Endothelial cell of hepatic sinusoid (primary cell): ENCODE measurements at regions not wholly inside any gene's neighbourhood (a gene's known extent, or its start where the extent isn't known, plus 50 kb on each side); places are given as distances from the start of the nearest gene placed in this dataset.
"Not testable (repeated sequence)": the region's sequence is repeated elsewhere in the genome, so short reads cannot be mapped to it uniquely, and the experiment has no call there.

Source experiments
- in situ Hi-C: cut with HindIII; loops from 2 replicates; pipeline ENCODE4 v1.10.0; 2017; ENCODE audit warnings: low sequenced_read_pairs

DNA sequence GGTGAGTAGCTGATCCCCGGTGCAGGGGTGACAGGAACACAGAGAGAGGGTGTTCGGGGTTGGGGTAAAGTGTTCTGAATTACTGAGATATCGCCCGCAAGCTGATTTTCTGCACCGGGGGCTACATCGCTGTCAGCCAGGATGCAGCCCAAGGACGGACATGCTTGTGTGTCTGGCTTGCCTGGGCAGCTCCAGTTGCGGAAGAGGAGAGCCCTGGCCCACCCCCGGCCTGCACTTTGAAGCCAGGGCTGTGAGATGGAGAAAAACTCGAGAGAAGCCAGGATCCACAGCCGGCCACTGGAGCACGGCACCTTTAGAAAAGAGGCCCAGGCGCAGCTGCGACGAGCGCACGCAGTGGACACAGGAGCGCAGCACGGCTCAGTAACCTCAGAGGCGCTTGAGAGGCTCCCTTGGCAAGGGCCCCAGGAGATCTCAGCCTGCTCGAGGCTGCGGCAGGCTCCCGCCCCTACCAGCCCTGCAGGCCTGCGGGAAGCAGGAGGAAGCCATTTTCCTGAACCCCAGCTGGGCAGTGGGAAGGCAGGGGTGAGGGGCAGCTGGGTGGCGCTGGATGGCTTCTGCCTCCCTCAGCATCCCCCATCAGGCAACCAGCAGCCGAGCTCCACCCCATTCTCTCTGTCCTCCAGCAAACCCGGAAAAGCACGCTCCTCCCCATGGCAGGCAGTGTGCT, 59.2 kb downstream of the C9orf50 start:
- in situ Hi-C loops = no loop called here

DNA sequence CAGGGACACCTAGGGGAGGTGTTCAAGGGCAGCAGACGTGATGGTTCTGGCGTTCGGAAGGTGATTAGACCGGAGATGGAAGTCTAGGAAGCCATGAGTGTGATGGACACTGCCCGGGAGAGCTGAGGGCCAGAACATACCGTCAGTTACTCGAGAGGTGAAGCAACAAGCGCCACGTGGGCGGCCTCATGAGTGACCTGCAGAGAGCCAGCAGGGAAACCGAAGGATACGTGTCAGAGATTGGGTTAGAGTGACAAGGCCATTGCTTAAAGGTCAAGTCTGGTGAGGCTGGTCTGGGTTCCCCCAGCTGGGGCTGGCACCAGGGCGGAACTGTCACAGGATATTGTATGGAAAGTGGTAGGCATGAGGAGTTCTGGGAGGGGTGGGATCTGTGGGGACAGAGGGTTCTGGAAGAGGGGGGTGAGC, 60.0 kb downstream of the C9orf50 start:
- in situ Hi-C loops = no loop called here

DNA sequence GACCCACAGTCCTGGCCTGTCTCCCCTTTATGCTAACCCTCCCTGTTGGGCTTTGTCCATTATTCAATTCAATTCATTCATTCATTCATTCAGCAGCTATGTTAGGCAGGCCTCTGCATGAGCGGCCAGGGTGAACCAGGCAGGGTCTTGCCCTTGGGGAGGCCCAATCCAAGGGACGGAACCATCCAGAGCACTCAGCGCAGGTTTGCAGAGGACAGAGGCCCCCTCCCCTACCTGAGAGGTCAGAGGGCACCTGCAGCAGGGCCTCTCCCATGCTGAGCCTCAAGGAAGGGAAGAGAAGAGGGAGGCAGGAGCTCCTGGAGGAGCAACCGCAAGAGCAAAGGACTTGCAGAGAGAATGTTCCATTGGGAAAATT, 61.4 kb downstream of the C9orf50 start:
- in situ Hi-C loops = no loop called here

DNA sequence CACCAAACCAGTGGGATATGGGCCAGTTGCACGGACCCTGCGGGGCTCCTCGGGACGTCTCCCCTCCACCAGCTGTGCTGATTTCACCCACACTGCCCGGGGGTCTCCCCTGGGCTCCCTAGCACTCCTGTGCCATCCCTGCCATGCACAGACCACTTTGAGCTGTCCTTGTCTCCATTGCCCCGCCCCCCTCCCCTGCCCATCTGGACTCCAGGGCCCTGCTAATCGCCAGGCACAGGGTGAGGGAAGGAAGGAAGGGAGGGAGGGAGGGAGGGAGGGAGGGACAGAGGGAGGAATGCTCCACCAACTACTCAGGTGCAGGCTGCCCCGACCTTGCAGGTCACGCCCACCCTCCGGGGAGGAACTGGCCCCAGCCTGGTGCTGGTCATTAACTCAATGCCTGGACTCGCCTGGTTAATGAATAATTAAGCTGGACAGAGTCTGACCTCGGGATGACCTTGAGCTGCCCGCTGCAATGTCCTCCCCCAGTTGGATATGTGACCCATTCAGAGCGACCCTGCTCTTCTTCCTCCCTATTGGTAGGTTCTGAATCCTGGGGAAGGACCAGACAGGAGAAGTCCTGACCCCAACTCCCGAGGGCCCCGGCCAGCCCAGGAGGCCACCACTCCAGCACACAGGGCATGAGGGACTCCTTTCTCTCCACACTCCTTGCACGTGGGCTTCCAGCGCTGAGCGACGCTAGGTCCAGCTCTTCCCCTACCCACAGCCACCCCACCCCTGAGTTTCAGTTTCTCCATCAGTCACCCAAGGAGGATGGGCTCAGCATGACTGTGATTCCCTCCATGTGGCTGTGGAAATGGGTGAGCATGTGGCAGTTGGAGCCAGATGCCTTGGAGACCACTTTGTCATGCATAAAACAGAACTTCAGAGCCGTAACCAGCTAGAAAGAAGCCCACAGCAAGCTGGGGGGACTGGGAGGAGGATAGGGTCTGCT, 62.1 kb downstream of the C9orf50 start:
- in situ Hi-C loops = no loop called here

DNA sequence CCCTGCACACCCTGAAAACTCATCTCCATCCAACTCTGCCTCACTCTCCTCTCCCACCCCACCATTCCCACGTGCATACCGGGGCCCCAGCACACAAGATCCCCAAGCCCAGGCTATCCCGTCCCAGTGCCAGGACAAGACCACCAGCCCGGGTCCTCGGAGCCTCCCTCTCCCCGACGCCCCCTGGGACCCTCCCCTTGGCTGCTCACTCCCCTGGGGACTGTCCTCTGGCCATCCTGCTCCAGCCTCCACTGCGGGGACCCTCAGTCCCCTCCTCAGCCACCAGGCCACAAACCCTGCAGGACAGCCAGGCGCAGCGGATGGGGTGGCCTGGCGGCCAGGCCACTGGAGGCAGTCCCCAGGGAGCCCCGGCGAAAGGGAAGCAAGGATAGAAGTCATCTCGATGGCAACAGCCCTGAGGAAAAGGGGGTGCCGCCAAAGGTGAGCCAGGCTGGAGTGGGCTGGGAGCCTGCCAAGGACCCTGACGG, 62.8 kb downstream of the C9orf50 start:
- in situ Hi-C loops = no loop called here

DNA sequence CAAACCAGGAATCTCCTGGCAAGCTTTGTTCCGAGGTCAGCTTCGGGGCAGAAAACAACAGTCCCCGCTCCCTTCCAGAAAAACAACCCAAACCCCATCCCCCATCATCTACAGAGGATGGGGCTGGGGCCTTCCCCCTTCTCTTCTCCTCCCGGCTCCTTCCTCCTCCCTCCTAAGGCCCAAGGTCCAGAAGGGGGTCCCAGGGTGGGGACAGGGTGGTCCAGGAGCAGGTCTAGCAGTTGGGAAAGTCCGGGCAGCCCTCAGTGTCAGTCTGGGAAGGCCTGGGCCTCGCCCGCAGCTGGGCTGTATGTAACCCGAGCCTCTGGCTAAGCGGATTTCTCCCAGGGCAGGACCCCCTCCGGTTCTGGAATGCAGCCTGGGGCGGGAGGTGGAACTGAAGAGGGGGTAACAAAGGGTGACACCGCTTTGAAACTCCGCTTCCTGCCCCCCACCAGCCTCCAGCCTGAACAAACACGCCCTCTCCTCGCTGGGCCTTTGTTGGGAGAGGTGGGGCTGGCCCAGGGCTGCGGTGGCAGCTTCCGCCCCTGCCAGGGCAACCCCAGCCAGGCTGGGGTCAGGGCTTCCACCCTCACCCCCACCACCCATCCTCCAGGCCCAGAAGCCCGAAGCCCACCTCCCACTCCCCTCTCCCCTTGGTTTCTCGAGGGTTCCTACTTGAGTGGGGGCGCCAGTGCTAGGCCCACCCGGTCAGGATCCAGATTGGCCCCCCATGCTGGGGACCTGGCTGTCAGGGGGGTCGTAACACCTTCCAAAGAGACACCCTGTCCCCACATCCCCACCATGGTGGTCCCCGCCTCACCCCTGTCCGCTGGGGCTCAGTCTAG, 63.5 kb downstream of the C9orf50 start:
- in situ Hi-C loops = no loop called here

DNA sequence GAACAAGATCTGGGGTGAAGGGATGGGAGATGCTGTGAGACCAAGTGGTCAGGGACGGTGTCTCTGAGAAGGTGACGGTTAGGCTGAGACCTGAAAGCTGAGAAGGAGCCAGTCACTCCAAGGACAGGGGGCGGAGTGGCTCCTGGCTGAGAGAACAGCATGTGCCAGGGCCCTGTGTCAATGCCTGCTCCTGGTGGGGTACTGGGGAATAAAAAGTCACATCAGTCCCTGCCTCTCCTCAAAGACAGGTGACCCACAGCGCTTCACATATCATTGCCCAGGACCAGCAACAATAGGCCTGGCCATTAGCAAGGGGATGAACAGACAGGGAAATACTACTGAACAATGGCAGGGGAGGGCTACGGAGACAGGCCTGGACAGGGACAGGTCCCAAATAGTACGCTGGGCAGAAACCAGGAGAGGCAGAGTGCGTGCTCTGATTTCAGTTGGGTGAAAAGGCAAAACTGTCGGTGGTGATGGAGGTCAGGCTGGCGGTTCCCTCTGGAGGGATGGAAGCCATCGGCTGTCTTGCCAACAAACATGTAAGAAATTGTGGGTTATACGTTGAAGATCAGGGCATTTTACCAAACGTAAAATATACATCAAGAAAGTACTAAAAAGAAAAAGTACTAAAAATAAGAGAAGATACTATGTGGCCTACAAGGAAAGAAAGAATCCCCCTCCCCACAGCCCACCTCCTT, 64.3 kb downstream of the C9orf50 start:
- in situ Hi-C loops = no loop called here

DNA sequence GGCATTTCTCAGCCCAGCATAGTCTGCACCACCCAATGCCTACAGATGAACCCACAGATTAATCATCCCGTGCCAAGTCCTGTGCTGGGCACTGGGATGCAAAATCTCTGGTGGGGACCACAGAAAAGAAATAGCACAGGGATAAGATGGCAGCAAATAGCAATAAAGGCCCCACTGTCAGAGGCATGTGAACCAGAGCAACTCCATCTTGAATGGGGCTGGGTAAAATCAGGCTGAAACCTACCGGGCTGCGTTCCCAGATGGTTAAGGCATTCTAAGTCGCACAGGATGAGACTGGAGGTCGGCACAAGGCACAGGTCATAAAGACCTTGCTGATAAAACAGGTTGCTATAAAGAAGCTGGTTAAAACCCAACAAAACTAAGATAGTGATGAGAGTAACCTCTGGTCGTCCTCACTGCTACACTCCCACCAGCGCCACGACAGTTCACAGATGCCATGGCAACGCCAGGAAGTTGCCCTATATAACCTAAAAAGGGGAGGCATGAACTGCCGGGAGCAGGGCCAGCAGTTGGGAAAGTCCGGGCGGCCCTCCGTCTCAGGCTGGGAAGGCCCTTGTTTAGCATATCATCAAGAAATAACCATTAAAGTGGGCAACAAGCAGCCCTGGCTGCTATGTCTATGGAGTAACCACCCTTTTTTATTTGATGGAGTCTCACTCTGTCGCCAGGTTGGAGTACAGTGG, 65.2 kb downstream of the C9orf50 start:
- in situ Hi-C loops = no loop called here

DNA sequence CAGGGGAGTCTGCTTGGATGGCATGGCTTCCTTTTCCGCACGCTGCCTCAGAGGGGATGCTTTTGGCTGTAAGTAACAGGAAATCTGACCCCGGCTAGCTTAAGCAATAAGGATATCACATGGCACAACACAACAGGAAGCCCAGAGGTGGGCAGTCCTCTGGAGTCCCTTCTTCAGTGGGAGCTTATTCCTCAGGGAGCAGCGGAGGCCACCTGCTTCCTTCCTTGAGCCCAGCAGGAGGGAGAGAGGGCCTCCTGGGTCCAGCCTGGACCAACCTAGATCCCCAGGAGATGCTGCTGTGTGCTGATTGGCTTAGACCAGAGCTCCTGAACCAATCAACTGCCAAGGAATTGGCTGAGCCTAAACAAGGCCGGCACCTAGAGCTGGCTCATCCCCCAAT, 66.3 kb downstream of the C9orf50 start:
- in situ Hi-C loops = no loop called here

DNA sequence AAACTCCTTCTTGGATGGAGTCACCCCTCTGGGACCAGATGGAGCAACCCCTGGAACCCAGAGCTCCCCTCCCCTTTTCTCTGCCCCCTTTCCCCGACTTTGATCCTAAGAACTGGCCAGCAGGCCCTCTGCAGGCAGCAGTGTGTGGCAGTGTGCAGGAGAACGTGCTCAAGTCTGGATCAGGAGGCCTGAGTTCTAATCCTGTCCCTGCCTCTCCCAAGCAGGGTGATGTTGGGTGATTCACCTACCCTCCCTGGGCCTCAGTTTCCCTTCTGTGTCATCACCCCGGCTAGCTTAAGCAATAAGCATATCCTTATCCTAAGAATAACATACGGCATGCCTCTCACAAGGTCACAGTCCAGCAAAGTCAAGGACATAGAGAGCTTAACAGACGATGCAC, 67.6 kb downstream of the C9orf50 start:
- in situ Hi-C loops = no loop called here

DNA sequence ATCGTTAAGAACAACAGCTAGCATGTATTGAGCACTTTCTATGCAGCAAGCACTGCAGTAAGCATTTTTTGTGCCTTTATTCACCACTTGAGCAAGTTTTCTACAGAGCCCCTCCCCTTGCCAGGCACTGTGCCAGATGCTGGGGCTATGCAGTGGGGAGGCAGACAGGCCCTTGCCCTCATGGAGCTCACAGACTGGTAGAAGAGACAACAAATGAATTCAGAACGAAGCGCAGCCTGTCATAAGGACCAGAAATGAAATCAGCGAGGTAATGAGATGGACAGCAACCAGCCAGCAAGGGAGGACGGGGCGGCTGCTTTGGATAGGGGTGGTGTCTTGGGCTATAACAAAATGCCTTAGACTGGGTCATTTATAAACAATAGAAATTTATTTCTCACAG, 68.8 kb downstream of the C9orf50 start:
- in situ Hi-C loops = no loop called here

DNA sequence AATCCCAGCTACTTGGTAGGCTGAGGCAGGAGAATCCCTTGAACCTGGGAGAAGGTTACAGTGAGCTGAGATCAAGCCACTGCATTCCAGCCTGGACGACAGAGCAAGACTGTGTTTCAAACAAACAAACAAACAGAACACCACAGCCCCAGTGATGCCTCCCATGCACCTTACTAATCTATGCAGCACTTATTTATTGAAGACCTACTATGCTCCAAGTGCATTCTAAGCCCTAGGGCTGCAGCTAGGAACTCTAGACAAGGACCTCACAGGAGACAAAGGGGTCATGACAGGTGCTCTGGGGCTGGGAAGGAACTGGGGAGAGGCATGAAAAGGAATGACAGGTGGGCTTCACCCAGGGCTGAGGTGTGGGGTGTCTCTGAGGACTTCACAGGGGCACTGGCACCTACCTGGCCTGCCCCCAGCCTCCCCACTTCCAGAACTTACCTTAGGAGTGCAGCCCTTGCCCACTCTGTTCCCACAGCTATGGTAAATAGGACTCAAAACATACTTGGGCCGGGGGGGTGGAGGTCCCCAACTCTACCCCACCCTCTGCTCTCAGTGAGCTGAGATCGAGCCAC, 69.4 kb downstream of the C9orf50 start:
- in situ Hi-C loops = no loop called here

DNA sequence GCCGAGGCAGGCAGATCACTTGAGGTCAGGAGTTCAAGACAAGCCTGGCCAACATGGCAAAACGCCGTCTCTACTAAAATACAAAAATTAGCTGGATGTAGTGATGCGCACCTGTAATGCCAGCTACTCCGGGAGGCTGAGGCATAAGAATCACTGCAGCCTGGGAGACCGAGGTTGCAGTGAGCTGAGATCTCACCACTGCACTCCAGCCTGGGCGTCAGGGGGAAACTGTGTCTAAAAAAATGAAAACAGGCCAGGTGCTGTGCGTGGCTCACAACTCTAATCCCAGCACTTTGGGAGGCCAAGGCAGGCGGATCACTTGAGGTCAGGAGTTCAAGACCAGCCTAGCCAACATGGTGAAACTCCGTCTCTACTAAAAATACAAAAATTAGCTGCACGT, 69.9 kb downstream of the C9orf50 start:
- in situ Hi-C loops = not testable (repeated sequence)

DNA sequence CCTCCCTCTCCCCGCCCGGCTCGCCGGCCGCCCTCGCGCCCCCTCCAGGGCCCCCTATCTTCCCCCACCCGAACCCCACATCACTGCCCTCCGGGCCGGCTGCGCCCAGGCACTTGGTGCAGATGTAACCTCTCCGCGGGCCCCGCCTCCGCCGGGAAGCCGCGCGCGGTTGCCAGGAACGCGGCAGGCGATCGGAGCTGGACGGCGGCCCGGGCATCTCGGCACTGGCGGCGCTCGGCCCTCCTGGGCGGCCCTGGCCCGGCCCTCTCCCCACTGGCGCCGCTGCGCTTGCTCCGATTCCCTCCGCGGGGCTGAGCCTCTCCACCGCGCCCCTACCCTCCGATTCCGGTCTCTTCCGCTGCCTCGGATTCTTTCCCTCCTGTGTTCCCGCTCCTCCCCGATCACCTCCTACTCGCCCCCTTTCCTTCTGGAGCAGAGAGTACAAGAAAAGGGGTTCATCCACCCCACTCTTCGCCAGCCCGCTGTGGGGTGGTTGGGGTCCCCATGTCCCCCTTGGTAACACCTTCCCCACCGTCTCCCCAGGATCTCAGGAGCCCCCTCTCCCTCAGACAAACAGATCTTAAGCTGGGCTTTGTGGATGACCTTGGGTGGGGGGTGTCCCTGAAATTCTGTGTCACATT, 70.6 kb downstream of the C9orf50 start:
- in situ Hi-C loops = no loop called here

DNA sequence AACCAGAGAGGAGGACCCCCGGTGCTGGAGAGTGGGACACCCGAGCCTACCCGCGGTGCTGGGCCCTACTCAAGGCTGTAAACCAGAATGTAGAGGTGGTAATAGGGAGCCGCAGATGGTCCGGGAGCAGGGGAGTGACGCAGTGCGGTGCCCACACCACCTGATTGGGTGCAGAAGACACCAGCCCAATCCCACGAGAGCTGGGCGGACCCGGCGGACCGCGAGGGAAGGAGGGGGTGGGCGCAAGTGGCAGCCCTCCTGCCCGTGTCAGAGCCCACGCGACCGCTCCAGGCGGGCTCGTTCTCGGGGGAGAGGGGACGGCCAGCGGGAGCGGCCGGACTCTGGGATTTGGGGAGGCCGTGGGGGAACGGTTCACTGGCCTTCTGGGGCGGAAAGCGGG, 71.2 kb downstream of the C9orf50 start:
- in situ Hi-C loops = loop anchor here (5.0 to 10.0 kb wide), 3 partner anchors 37 to 225 kb away; no protein-coding TSS in a partner anchor

DNA sequence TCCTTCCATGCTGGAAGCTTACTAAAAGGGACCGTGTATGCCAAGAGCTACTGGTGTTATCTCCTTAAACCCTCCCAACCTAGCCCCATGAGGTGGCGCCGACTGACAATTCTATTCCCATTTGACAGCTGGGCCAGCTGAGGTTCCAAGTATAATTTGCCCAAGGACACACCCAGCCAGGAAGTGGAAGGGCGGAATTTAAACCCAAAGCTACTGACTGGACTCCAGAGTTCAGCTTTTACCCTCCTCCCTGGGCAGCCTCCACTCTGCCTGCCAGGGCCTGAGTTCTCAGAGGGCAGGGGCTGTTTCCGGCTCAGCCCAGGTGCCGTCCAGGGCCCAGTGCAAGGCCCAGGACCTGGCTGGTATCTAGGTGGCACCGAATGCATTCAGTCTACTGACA, 71.8 kb downstream of the C9orf50 start:
- in situ Hi-C loops = loop anchor here (5.0 to 10.0 kb wide), 3 partner anchors 37 to 226 kb away; no protein-coding TSS in a partner anchor

DNA sequence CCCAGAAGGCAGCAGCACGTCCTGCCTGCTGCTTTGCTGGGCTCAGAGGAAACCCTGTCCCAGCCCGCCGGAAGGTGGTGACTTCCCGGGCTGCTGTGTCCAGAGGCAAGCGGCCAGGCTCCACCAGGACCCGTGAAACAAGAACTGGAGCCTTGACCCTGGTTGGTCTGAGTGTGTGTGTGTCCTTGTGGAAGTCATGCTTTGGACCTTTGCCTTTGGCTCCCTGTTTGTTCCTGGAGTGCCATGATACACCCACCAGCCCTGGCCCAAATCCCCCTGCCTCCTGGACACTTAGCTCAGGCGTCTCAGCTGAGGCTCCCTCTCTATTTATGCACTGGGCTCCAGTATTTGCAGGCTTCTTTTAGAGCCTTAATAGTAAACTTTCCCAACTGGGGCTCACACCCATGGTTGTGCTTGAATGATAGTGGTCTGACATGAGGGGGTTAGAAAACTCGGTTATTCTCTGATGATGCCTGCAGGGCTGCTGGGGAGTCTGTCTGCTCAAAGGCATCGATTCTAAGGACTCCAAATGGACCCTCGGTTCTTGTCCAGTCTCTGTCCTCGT, 72.2 kb downstream of the C9orf50 start:
- in situ Hi-C loops = loop anchor here (5.0 to 10.0 kb wide), 3 partner anchors 36 to 226 kb away; no protein-coding TSS in a partner anchor

DNA sequence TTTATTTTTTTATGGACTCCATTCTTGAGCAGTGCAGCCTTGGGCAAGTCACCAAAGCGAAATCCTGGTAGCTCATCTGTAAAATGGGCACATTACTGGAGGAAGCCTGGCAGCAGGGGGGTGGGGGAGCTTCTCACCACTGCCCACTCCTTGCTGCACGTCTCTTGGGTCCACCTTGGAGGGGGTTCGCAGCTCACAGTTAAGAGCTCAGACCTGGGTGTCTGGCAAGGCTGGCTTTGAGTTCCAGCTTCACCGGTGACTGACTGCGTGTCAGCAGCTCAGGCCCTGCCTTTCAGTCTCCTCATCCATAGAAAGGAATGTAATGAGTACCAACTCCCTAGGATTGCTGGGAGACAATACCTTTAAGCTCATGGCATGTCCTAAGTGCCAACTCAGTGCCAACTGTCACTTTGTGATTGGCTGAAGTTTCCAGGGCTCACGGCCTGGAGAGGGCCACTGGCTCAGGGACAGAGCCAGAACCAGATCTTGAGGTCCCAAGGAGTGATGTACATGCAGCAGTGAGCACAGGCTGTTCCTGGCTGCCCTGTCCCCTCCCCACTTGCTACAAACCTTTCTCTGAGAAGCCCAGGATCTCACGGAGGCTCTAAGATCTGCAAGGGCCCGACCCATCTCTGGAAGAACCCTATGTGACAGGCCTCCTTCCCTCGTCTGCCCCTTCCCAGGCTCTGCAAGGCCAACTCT, 72.9 kb downstream of the C9orf50 start:
- in situ Hi-C loops = loop anchor here (5.0 to 10.0 kb wide), 3 partner anchors 36 to 227 kb away; no protein-coding TSS in a partner anchor
